ENCODE measurements at regions not wholly inside any gene's neighbourhood (a gene's known extent, or its start where the extent isn't known, plus 50 kb on each side); places are given as distances from the start of the nearest gene placed in this dataset.

- Histone ChIP-seq H3K9me3 (no peaks in the 10 kb centered on the region), H3K4me3 (no peak overlapping the region), H3K27me3 (ENCODE audit: insufficient read depth in 3 of 3, low read length in 2 of 3) (no peaks in the 10 kb centered on the region), H3K27ac (no peak overlapping the region), H3K4me1 (no peaks in the 10 kb centered on the region), H3K36me3 (ENCODE audit: insufficient read depth in 1 of 2, low read depth in 1 of 2) (no peaks in the 10 kb centered on the region)
- ATAC-seq (no peak), DNase-seq (no peak)
- TF ChIP-seq CTCF (IDR thresholded peaks at IDR 0.05): no peak
- intact Hi-C loops (cut with DNase I): no loop called here
- 89 to 93% (median 92%) methylated on average over 3 of the region's 3 CpGs for WGBS, 3 donors
These were observed 493.2 kb upstream of the KCNMB2 start for GRCh38 chr3:178043084-178043483.

GRCh38 chr3:178044320-178044719, 491.9 kb upstream of the KCNMB2 start:
- Histone ChIP-seq H3K4me3 (no peak overlapping the region), H3K27ac (no peak overlapping the region), H3K9me3 (no peaks in the 10 kb centered on the region), H3K36me3 (ENCODE audit: insufficient read depth in 1 of 2, low read depth in 1 of 2) (no peaks in the 10 kb centered on the region), H3K4me1 (no peaks in the 10 kb centered on the region), H3K27me3 (ENCODE audit: insufficient read depth in 3 of 3, low read length in 2 of 3) (no peaks in the 10 kb centered on the region)
- WGBS, 3 donors: 92 to 97% (median 96%) methylated on average over 2 of the region's 2 CpGs
- no peak for DNase-seq
- intact Hi-C loops (cut with DNase I): no loop called here
- ATAC-seq: no peak
- no peak for TF ChIP-seq CTCF (IDR thresholded peaks at IDR 0.05)

GRCh38 chr3:178047496-178047895, 488.7 kb upstream of the KCNMB2 start:
- WGBS, 3 donors: 86 to 97% (median 88%) methylated on average over 3 of the region's 3 CpGs
- no peak overlapping the region for H3K27ac ChIP-seq
- no peaks in the 10 kb centered on the region for H3K4me1 ChIP-seq
- no peaks in the 10 kb centered on the region for H3K36me3 ChIP-seq (ENCODE audit: insufficient read depth in 1 of 2, low read depth in 1 of 2)
- TF ChIP-seq CTCF (IDR thresholded peaks at IDR 0.05): no peak
- intact Hi-C loops (cut with DNase I): no loop called here
- ATAC-seq (no peak), DNase-seq (no peak)
- no peaks in the 10 kb centered on the region for H3K27me3 ChIP-seq (ENCODE audit: insufficient read depth in 3 of 3, low read length in 2 of 3)
- no peak overlapping the region for H3K4me3 ChIP-seq
- H3K9me3 ChIP-seq: no peaks in the 10 kb centered on the region

DNA sequence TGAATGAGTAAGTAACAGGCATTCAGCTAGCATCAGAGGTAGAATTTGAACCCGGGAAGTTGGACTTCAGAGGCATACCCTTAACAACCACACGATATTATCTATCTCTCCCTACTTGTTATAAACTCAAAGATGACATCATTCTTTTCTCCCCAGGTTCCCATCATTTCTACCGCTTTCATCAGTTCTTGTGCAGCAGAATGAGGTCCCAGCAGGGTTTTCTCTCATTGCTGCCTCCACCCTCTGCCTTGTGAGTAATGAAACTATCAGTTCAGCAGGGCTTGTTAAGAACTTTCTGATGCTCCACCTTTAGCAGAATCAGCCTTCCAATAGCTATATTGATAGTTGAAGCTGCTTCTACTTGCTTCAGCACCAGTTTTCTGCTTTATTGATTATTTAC, 487.5 kb upstream of the KCNMB2 start:
- H3K4me3 ChIP-seq: no peak overlapping the region
- no peak for DNase-seq
- no peak overlapping the region for H3K27ac ChIP-seq
- H3K9me3 ChIP-seq: no peaks in the 10 kb centered on the region
- intact Hi-C loops (cut with DNase I): no loop called here
- ATAC-seq: no peak
- H3K4me1 ChIP-seq: no peaks in the 10 kb centered on the region
- H3K27me3 ChIP-seq (ENCODE audit: insufficient read depth in 3 of 3, low read length in 2 of 3): no peaks in the 10 kb centered on the region
- 68 to 77% (median 69%) methylated on average over 3 of the region's 3 CpGs for WGBS, 3 donors
- no peak for TF ChIP-seq CTCF (IDR thresholded peaks at IDR 0.05)
- H3K36me3 ChIP-seq (ENCODE audit: insufficient read depth in 1 of 2, low read depth in 1 of 2): no peaks in the 10 kb centered on the region

DNA sequence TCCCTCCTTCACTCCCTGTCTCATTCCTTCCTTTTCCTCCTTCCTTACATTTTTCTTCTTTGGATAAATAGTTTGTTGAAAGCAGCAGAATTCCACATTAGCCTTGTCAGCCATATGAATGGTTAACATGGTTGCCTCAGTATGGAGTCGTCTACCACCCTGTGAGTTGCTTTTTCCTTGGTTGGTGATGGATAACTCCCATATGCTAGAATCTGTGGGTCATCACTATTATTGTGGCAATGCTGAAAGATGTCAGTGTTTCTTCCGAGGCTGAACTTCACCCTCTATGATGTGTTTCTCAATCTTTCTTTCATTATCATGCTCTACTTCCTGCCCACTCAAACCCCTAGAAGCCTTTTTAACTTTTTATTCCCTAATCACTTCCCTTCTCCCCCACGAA, 481.8 kb upstream of the KCNMB2 start:
- DNase-seq (no peak), ATAC-seq (no peak)
- 67 to 83% (median 78%) methylated on average over 3 of the region's 3 CpGs for WGBS, 3 donors
- Histone ChIP-seq H3K27me3 (ENCODE audit: insufficient read depth in 3 of 3, low read length in 2 of 3) (no peaks in the 10 kb centered on the region), H3K27ac (no peak overlapping the region), H3K9me3 (no peaks in the 10 kb centered on the region), H3K4me1 (no peaks in the 10 kb centered on the region), H3K4me3 (no peak overlapping the region), H3K36me3 (ENCODE audit: insufficient read depth in 1 of 2, low read depth in 1 of 2) (no peaks in the 10 kb centered on the region)
- intact Hi-C loops (cut with DNase I): no loop called here
- no peak for TF ChIP-seq CTCF (IDR thresholded peaks at IDR 0.05)
